ENCODE measurements at regions not wholly inside any gene's neighbourhood (a gene's known extent, or its start where the extent isn't known, plus 50 kb on each side); places are given as distances from the start of the nearest gene placed in this dataset.

- TF ChIP-seq, protein P1, sequence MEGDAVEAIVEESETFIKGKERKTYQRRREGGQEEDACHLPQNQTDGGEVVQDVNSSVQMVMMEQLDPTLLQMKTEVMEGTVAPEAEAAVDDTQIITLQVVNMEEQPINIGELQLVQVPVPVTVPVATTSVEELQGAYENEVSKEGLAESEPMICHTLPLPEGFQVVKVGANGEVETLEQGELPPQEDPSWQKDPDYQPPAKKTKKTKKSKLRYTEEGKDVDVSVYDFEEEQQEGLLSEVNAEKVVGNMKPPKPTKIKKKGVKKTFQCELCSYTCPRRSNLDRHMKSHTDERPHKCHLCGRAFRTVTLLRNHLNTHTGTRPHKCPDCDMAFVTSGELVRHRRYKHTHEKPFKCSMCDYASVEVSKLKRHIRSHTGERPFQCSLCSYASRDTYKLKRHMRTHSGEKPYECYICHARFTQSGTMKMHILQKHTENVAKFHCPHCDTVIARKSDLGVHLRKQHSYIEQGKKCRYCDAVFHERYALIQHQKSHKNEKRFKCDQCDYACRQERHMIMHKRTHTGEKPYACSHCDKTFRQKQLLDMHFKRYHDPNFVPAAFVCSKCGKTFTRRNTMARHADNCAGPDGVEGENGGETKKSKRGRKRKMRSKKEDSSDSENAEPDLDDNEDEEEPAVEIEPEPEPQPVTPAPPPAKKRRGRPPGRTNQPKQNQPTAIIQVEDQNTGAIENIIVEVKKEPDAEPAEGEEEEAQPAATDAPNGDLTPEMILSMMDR (conservative IDR thresholded peaks at IDR 0.05): no peak
- TF ChIP-seq EZH2 (IDR thresholded peaks at IDR 0.05; ENCODE audit: low read depth): no peak
Measured at GRCh38 chr9:2962471-2963172, 118.7 kb upstream of the PUM3 start.

Measured in PC-9 (cell line).